GM12874 (cell line): ENCODE measurements at regions not wholly inside any gene's neighbourhood (a gene's known extent, or its start where the extent isn't known, plus 50 kb on each side); places are given as distances from the start of the nearest gene placed in this dataset.

Experiments
- CTCF ChIP-seq: IDR thresholded peaks from 2 replicates; pipeline ENCODE4 v1.5.1; 2011; ENCODE audit warnings: low read depth, mild to moderate bottlenecking, control low read depth, low read length, moderate library complexity; ENCODE audit not compliant: insufficient read depth

DNA sequence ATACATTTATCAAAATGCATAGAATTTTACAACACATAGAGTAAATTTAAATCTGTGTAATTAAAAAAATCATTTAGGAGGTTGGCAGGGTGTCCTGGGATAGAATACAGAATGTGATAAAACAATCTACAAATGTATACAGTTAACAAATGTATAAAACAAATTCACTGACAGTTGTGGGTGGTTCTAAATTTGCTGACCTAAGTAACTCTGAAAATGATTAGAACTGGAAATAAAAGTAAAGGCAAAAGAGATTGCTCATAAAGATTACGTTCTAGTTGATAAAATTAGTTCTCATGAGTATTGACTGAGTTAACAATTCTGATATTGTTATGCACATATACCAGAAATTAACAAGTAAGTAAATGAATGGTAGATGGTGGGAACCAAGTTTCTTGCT lies 1827.3 kb upstream of the FLRT2 start:
- no peak for TF ChIP-seq CTCF

- no peak for TF ChIP-seq CTCF
These were observed 1823.6 kb upstream of the FLRT2 start for GRCh38 chr14:83706231-83706954.

GRCh38 chr14:83707056-83707455 lies 1822.9 kb upstream of the FLRT2 start:
- TF ChIP-seq CTCF: no peak

DNA sequence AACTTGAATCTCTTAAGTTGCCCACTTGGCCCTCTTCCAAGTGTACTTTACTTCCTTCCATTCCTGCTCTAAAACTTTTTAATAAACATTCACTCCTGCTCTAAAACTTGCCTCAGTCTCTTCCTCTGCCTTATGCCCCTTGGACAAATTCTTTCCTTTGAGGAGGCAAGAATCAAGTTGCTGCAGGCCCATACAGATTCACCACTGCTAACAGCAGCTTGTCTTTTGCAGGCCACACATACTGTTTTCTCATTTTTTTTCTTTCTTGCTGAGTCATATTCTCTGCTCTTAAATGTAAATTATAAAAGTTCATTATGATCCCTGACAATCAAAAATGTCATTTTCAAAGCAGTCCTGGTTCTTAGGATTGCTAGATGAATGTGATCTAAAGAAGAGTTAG lies 1820.8 kb upstream of the FLRT2 start:
- TF ChIP-seq CTCF: no peak

DNA sequence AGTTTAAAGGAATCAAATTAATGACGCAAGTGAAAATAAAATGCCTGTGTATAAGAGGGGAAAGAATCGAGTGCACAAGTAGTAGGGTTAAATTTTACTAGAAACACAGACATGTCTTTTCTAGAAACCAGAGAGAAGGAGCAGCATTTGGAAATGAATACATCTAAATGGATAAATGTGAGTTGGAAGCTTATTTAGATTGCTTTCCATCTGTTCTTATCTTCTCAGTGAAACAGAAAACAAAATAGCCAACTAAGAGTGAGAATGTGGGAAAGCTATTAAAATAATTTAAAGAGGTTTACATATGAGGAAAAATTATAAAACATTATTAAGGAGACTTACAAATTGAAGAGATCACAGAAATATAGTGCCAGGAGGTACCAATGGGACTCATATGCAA lies 1818.9 kb upstream of the FLRT2 start:
- no peak for TF ChIP-seq CTCF

DNA sequence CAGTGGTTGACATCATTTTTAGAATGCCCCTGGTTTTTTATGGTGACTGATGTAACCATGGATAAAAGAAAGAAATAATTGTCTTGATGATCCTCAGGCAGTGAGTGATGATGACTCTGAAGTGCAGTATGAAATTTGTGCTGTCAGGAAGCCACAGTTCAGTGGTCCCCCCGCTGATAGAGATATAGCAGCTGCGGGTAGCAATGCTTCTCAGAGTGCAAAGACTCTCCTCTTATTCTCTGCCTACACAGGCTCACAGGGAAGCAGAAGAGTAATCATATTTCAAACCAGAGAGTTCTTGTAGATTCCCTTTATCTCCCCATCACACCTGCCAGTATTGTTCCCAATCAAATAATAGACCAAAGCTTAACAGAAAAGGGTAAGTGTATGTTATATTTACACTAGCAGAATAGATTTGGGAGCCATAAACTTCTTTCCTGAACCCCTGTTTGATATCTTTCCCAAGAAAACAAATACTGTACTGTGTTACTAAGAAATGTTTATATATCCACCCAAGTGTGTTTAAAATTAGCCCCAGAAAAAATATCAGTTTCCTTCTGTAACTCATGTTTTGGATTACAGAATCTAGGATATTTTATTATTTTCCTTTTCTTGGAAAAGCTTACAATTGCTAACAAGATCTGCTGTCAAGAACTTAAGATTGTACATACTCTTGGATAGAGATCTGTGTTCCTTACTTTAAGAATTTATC lies 1817.4 kb upstream of the FLRT2 start:
- TF ChIP-seq CTCF: no peak

DNA sequence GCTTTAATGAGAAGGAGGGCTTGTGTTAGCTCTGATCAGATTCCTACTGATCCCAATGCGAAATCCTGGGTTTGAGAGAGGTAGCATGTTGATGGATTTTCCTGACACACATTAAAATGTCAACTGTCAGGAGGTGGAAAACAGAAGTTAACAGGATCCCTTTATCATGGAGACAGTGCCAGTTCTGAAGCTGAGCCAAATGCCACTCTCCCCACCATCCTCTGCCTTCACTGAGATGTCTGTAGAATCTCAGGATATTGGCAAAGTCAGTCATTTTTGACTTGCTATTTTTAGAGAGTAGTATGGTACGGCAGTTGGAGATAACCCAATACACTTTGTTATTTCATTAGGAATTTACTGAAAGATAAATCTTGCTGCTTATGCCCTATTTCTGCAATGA lies 1816.2 kb upstream of the FLRT2 start:
- no peak for TF ChIP-seq CTCF
